H1 (cell line): ENCODE measurements at regions not wholly inside any gene's neighbourhood (a gene's known extent, or its start where the extent isn't known, plus 50 kb on each side); places are given as distances from the start of the nearest gene placed in this dataset.

Experiments used
- CTCF ChIA-PET: fragments of 300-600 bp; sonication (Branson Sonifier 250); formaldehyde crosslinking; loops from one replicate; lab custom pipeline; 2021; ENCODE audit not compliant: partially characterized antibody; lab: Charles Lee
- POLR2A ChIA-PET: fragments of 300-600 bp; sonication (Branson Sonifier 250); formaldehyde crosslinking; loops from one replicate; lab custom pipeline; 2021; ENCODE audit warnings: inconsistent platforms; ENCODE audit not compliant: partially characterized antibody; lab: Charles Lee
- DNase-seq, 2 experiments: peaks; one replicate each; pipeline versions ENCODE4 v3.0.0 to v3.0.0-alpha.2; 2010 to 2022; ENCODE audit warnings: low spot score in 2 of 2, low read depth in 1 of 2, mixed read lengths in 1 of 2
- FAIRE-seq: peaks from 2 replicates; lab custom pipeline; 2011; peaks lifted over from hg19 to GRCh38; lab: Jason Lieb, UNC
- H2AFZ ChIP-seq: 2 replicates; pipeline ENCODE4 v1.8.1; 2012; ENCODE audit warnings: low read length, inconsistent platforms
- H2AK5ac ChIP-seq: 2 replicates; pipeline ENCODE4 v1.6.1; 2013; ENCODE audit warnings: low read depth, low read length
- H2BK120ac ChIP-seq: replicated peaks from 2 replicates; pipeline ENCODE3; 2013; ENCODE audit warnings: low read depth, low read length, inconsistent platforms
- H2BK12ac ChIP-seq: 2 replicates; pipeline ENCODE4 v1.6.1; 2013; ENCODE audit warnings: low read depth, low read length
- H2BK15ac ChIP-seq: 2 replicates; pipeline ENCODE4 v1.6.1; 2013; ENCODE audit warnings: low read length
- H2BK20ac ChIP-seq: 2 replicates; pipeline ENCODE4 v1.6.1; 2013; ENCODE audit warnings: low read length
- H2BK5ac ChIP-seq: 2 replicates; pipeline ENCODE4 v1.6.1; 2013; ENCODE audit warnings: low read depth, low read length
- H3K14ac ChIP-seq: 2 replicates; pipeline ENCODE4 v1.6.1; 2013; ENCODE audit warnings: inconsistent platforms; ENCODE audit not compliant: insufficient read length
- H3K18ac ChIP-seq: 2 replicates; pipeline ENCODE4 v1.6.1; 2013; ENCODE audit warnings: low read length; ENCODE audit errors: extremely low read depth
- H3K23ac ChIP-seq: 2 replicates; pipeline ENCODE4 v1.6.1; 2013; ENCODE audit warnings: inconsistent platforms; ENCODE audit not compliant: insufficient read length
- H3K23me2 ChIP-seq: 2 replicates; pipeline ENCODE4 v1.6.1; 2013; ENCODE audit warnings: low read depth, low read length
- H3K27ac ChIP-seq: 2 replicates; pipeline ENCODE4 v1.6.1; 2011; ENCODE audit warnings: low read depth, low read length, inconsistent platforms
- H3K27me3 ChIP-seq, 4 experiments: replicated peaks in 1 of 4; 1 replicate in 1 of 4; 2 replicates in 3 of 4; pipeline versions ENCODE4 v1.6.1 to v1.8.1; 2011 to 2013; ENCODE audit warnings: low read length in 3 of 4, mild to moderate bottlenecking in 3 of 4, inconsistent platforms in 2 of 4, mixed read lengths in 2 of 4, moderate library complexity in 1 of 4; ENCODE audit not compliant: control insufficient read depth in 3 of 4, insufficient read depth in 3 of 4; ENCODE audit errors: extremely low read depth in 1 of 4
- H3K36me3 ChIP-seq, 4 experiments: 2 replicates each; pipeline versions ENCODE4 v1.6.1 to v1.8.1; 2011 to 2013; ENCODE audit warnings: mild to moderate bottlenecking in 4 of 4, low read length in 3 of 4, moderate library complexity in 2 of 4, control low read depth in 1 of 4, inconsistent platforms in 1 of 4; ENCODE audit not compliant: insufficient read depth in 4 of 4, control insufficient read depth in 2 of 4
- H3K4ac ChIP-seq: replicated peaks from 2 replicates; pipeline ENCODE3; 2013; ENCODE audit warnings: low read length, low read depth, mixed read lengths, inconsistent platforms; ENCODE audit not compliant: insufficient read length
- H3K4me1 ChIP-seq, 4 experiments: replicated peaks in 1 of 4; 1 replicate in 1 of 4; 2 replicates in 3 of 4; pipeline versions ENCODE4 v1.6.1 to v1.8.1; 2011 to 2013; ENCODE audit warnings: low read length in 3 of 4, inconsistent platforms in 2 of 4, mixed read lengths in 1 of 4; ENCODE audit not compliant: insufficient read depth in 4 of 4, control insufficient read depth in 3 of 4
- H3K4me2 ChIP-seq, 2 experiments: 2 replicates each; pipeline versions ENCODE4 v1.6.1 to v1.8.1; 2011 to 2013; ENCODE audit warnings: low read depth in 2 of 2, low read length in 2 of 2, control low read depth in 1 of 2, inconsistent platforms in 1 of 2, mild to moderate bottlenecking in 1 of 2; ENCODE audit not compliant: insufficient read depth in 1 of 2
- H3K4me3 ChIP-seq, 4 experiments: fragments of 200-600, 300-600 bp in 1 of 4; sonication (generic), shearing (Covaris generic), sonication (Bioruptor Twin) in 1 of 4; 2 replicates each; pipeline versions ENCODE4 v1.5.1 to v1.8.1; 2011 to 2016; ENCODE audit warnings: low read length in 4 of 4, low read depth in 3 of 4, control low read depth in 2 of 4, inconsistent platforms in 2 of 4, mild to moderate bottlenecking in 2 of 4, mixed read lengths in 1 of 4, moderate library complexity in 1 of 4; ENCODE audit not compliant: insufficient read depth in 2 of 4; ENCODE audit errors: extremely low read depth in 1 of 4
- H3K56ac ChIP-seq: replicated peaks from 2 replicates; pipeline ENCODE3; 2013; ENCODE audit warnings: low read depth, mild to moderate bottlenecking, mixed read lengths, low read length, inconsistent platforms; ENCODE audit not compliant: insufficient read length
- H3K79me1 ChIP-seq: 2 replicates; pipeline ENCODE4 v1.6.1; 2013; ENCODE audit warnings: low read depth, low read length, control low read depth
- H3K79me2 ChIP-seq, 2 experiments: 2 replicates each; pipeline versions ENCODE4 v1.6.1 to v1.8.1; 2012 to 2013; ENCODE audit warnings: low read length in 2 of 2, mild to moderate bottlenecking in 2 of 2, inconsistent platforms in 1 of 2; ENCODE audit not compliant: insufficient read depth in 2 of 2, control insufficient read depth in 1 of 2
- H3K9ac ChIP-seq, 4 experiments: replicated peaks in 1 of 4; 1 replicate in 1 of 4; 2 replicates in 3 of 4; pipeline versions ENCODE4 v1.6.1 to v1.8.1; 2011 to 2013; ENCODE audit warnings: low read depth in 3 of 4, low read length in 3 of 4, control low read depth in 2 of 4, mild to moderate bottlenecking in 2 of 4, moderate library complexity in 2 of 4, inconsistent platforms in 1 of 4; ENCODE audit errors: extremely low read depth in 1 of 4
- H3K9me3 ChIP-seq, 2 experiments: 2 replicates each; pipeline versions ENCODE4 v1.6.1 to v1.8.1; 2012 to 2013; ENCODE audit warnings: mild to moderate bottlenecking in 2 of 2, moderate library complexity in 2 of 2, control low read depth in 1 of 2, inconsistent platforms in 1 of 2, low read depth in 1 of 2, low read length in 1 of 2, mixed read lengths in 1 of 2; ENCODE audit not compliant: insufficient read depth in 2 of 2
- H4K20me1 ChIP-seq, 2 experiments: replicated peaks in 1 of 2; 2 replicates each; pipeline versions ENCODE3 to v1.8.1; 2011 to 2013; ENCODE audit warnings: inconsistent platforms in 2 of 2, low read length in 2 of 2, mild to moderate bottlenecking in 1 of 2; ENCODE audit not compliant: insufficient read depth in 2 of 2, control insufficient read depth in 1 of 2
- H4K5ac ChIP-seq: 2 replicates; pipeline ENCODE4 v1.6.1; 2013; ENCODE audit warnings: low read length, low read depth, mixed read lengths, inconsistent platforms; ENCODE audit not compliant: insufficient read length
- H4K8ac ChIP-seq: 2 replicates; pipeline ENCODE4 v1.8.0; 2013; ENCODE audit warnings: mild to moderate bottlenecking, moderate library complexity, low read length, inconsistent platforms; ENCODE audit not compliant: insufficient read depth; ENCODE audit errors: extremely low read depth
- H4K91ac ChIP-seq: replicated peaks from 2 replicates; pipeline ENCODE3; 2013; ENCODE audit warnings: low read length, mixed read lengths, inconsistent platforms; ENCODE audit not compliant: insufficient read length
- BRCA1 ChIP-seq: IDR thresholded peaks from 2 replicates; pipeline ENCODE4 v1.6.1; 2012; ENCODE audit warnings: low read depth, low read length, improper control_type of control experiment
- FOSL1 ChIP-seq: IDR thresholded peaks from 2 replicates; pipeline ENCODE4 v1.6.1; 2011; ENCODE audit warnings: mild to moderate bottlenecking, low read depth, low read length, moderate library complexity; ENCODE audit not compliant: insufficient read depth
- MAX ChIP-seq: IDR thresholded peaks from 2 replicates; pipeline ENCODE4 v1.6.1; 2012; ENCODE audit warnings: inconsistent platforms
- NANOG ChIP-seq: IDR thresholded peaks from 2 replicates; pipeline ENCODE4 v1.6.1; 2011; ENCODE audit warnings: low read length, low read depth, mild to moderate bottlenecking, inconsistent platforms; ENCODE audit not compliant: insufficient read depth, poor library complexity, severe bottlenecking
- RNF2 ChIP-seq: fragments of 200-900, 300-1000 bp; sonication (generic); IDR thresholded peaks from 2 replicates; pipeline ENCODE4 v1.7.1; 2016; ENCODE audit warnings: borderline replicate concordance, low read depth, mild to moderate bottlenecking, antibody characterized with exemption, low read length; ENCODE audit not compliant: poor library complexity, severe bottlenecking; ENCODE audit errors: missing control alignments
- WGBS, 2 experiments: shearing (Covaris generic) in 1 of 2; methylation state at CpG; one replicate each; pipeline versions ENCODE4 v1.1.6 to v1.1.7; 2013 to 2015; ENCODE audit warnings: low lambda C conversion rate in 2 of 2, mixed read lengths in 2 of 2, inconsistent platforms in 1 of 2, low coverage in 1 of 2, missing lambda C conversion rate in 1 of 2; ENCODE audit not compliant: insufficient replicate concordance in 2 of 2, insufficient coverage in 1 of 2, insufficient read length in 1 of 2; ENCODE audit errors: extremely low coverage in 1 of 2, missing lambda C conversion rate in 1 of 2; 5-methylcytosine and 5-hydroxymethylcytosine counted together

GRCh38 chr1:235920596-235921375, 54.1 kb upstream of the LYST start:
- FAIRE-seq (no peak), DNase-seq (no peak)
- Histone ChIP-seq H2BK20ac (no peak overlapping the region), H3K4me2 (peak overlapping the region; percentile 14 to 40), H3K23ac (no peak overlapping the region), H2BK120ac (no peak overlapping the region), H3K27ac (no peak overlapping the region), H2BK5ac (no peak overlapping the region), H4K8ac (no peak overlapping the region), H2BK15ac (no peak overlapping the region), H2BK12ac (no peak overlapping the region), H3K79me2 (no peaks in the 10 kb centered on the region), H3K9ac (no peak overlapping the region), H3K4ac (no peak overlapping the region), H4K20me1 (no peaks in the 10 kb centered on the region), H4K91ac (no peak overlapping the region), H3K14ac (no peak overlapping the region), H4K5ac (no peak overlapping the region), H3K23me2 (no peaks in the 10 kb centered on the region), H3K56ac (no peak overlapping the region), H3K36me3 (no peaks in the 10 kb centered on the region), H3K4me3 (no peak overlapping the region), H3K4me1 (peaks cover 4 to 13% (median 7%) of the 10 kb centered on the region in 4 experiments; a peak in 6 of 7 replicates), H3K27me3 (peaks cover 2 to 24% (median 17%) of the 10 kb centered on the region in 4 experiments; a peak in 5 of 7 replicates), H2AFZ (no peak overlapping the region), H3K9me3 (no peaks in the 10 kb centered on the region), H2AK5ac (no peak overlapping the region), H3K79me1 (no peaks in the 10 kb centered on the region)
- 70% methylated on average over 11 of the region's 12 CpGs; no CpG with 5 or more reads in 1 of the 2 experiments for WGBS, 2 experiments
- ChIA-PET CTCF (interaction anchor here (0.7 to 1.7 kb wide), 4 partner anchors 9 to 52 kb away, joined by 3 to 4 read pairs (median 3); no protein-coding TSS in a partner anchor), POLR2A (interaction anchor here (0.8 to 1.0 kb wide), 2 partner anchors 10 to 14 kb away, joined by 3 read pairs; no protein-coding TSS in a partner anchor)
- TF ChIP-seq NANOG (no peak), BRCA1 (no peak), RNF2 (no peak), FOSL1 (no peak), MAX (no peak)
- TF ChIP-seq, all 59 proteins: peak for 0
- H3K18ac ChIP-seq, result no peak overlapping the region
